Loucy (cell line): ENCODE measurements at regions not wholly inside any gene's neighbourhood (a gene's known extent, or its start where the extent isn't known, plus 50 kb on each side); places are given as distances from the start of the nearest gene placed in this dataset.

Experiments used
- EZH2phosphoT487 ChIP-seq: fragments of 200-600 bp; IDR thresholded peaks from 2 replicates; pipeline ENCODE4 v1.6.1; 2018; ENCODE audit warnings: antibody characterized with exemption, mild to moderate bottlenecking, moderate library complexity, borderline replicate concordance
- TF ChIP-seq, protein P1 (sequence below): fragments of 200-600 bp; sonication (generic); conservative IDR thresholded peaks from 2 replicates; pipeline ENCODE4 v1.5.1; 2014; ENCODE audit warnings: mild to moderate bottlenecking, antibody characterized with exemption, low read length

DNA sequence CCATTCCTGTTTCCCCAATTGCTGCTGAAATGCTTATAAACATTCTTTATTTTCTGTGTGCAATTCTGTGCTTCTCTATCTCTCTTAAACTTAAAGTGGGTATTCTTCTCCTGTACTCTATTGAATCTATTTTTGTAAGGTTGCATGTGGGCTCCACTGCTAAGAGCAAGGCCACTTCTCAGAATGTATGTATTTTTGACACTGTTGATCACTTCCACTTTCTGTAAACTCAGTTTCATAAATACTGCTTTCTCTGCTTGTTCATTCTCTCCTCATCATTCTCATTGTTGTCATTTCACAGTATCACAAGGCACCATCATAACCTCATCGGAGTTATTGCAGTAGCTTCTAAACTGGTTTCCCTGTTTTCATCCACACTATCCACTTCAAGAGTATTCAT is 483.0 kb upstream of the CDH18 start:
- TF ChIP-seq EZH2phosphoT487: no peak
- TF ChIP-seq, protein P1, sequence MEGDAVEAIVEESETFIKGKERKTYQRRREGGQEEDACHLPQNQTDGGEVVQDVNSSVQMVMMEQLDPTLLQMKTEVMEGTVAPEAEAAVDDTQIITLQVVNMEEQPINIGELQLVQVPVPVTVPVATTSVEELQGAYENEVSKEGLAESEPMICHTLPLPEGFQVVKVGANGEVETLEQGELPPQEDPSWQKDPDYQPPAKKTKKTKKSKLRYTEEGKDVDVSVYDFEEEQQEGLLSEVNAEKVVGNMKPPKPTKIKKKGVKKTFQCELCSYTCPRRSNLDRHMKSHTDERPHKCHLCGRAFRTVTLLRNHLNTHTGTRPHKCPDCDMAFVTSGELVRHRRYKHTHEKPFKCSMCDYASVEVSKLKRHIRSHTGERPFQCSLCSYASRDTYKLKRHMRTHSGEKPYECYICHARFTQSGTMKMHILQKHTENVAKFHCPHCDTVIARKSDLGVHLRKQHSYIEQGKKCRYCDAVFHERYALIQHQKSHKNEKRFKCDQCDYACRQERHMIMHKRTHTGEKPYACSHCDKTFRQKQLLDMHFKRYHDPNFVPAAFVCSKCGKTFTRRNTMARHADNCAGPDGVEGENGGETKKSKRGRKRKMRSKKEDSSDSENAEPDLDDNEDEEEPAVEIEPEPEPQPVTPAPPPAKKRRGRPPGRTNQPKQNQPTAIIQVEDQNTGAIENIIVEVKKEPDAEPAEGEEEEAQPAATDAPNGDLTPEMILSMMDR: no peak
